Duodenal mucosa (tissue), 2 donors: ENCODE measurements at regions not wholly inside any gene's neighbourhood (a gene's known extent, or its start where the extent isn't known, plus 50 kb on each side); places are given as distances from the start of the nearest gene placed in this dataset.
"Not testable (repeated sequence)": the region's sequence is repeated elsewhere in the genome, so short reads cannot be mapped to it uniquely, and the experiment has no call there.

ENCODE experiments used
- H3K27ac ChIP-seq: one replicate; pipeline ENCODE4 v1.7.0; 2013; ENCODE audit warnings: low read depth, low read length
- H3K27me3 ChIP-seq, 2 donors: one replicate each; pipeline ENCODE4 v1.7.0; 2013; ENCODE audit warnings: low read length in 2 of 2, control low read depth in 1 of 2; ENCODE audit not compliant: insufficient read depth in 2 of 2, control insufficient read depth in 1 of 2
- H3K36me3 ChIP-seq, 2 donors: one replicate each; pipeline ENCODE4 v1.7.0; 2013; ENCODE audit warnings: low read length in 2 of 2, control low read depth in 1 of 2; ENCODE audit not compliant: insufficient read depth in 2 of 2, control insufficient read depth in 1 of 2
- H3K4me1 ChIP-seq, 2 donors: one replicate each; pipeline ENCODE4 v1.7.0; 2013; ENCODE audit warnings: low read length in 2 of 2, control low read depth in 1 of 2; ENCODE audit not compliant: insufficient read depth in 2 of 2, control insufficient read depth in 1 of 2
- H3K4me3 ChIP-seq, 2 donors: one replicate each; pipeline ENCODE4 v1.7.0; 2013; ENCODE audit warnings: low read length in 2 of 2, low read depth in 1 of 2
- H3K9ac ChIP-seq, 2 donors: one replicate each; pipeline ENCODE4 v1.7.0; 2013; ENCODE audit warnings: low read length in 2 of 2, low read depth in 1 of 2
- H3K9me3 ChIP-seq, 2 donors: one replicate each; pipeline ENCODE4 v1.7.0; 2013; ENCODE audit warnings: low read length in 2 of 2, control low read depth in 1 of 2; ENCODE audit not compliant: control insufficient read depth in 1 of 2

DNA sequence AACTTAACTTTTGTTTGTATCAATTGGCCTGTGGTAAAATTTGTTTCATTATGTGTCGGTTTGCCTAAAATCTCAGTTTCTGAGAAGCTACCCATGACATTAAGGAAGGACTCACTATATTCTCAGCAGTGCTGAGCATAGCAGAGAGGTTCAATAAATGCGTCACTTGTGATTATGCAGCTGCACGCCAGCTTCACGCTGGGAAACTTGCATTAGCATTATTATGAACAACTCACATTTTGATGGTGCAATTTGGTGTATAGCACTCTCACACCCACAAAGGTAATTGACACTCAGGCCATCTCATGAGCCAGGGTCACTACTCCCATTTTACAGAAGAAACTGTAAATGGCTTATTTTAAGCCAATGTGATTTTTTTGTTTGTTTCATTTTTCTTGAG lies 80.6 kb upstream of the SALL1 start:
- Histone ChIP-seq H3K27me3 (peaks cover 2 to 28% of the 10 kb centered on the region in 2 donors), H3K4me1 (no peaks in the 10 kb centered on the region), H3K36me3 (no peaks in the 10 kb centered on the region), H3K9me3 (no peaks in the 10 kb centered on the region), H3K9ac (no peak overlapping the region), H3K4me3 (no peak overlapping the region), H3K27ac (no peak overlapping the region)

DNA sequence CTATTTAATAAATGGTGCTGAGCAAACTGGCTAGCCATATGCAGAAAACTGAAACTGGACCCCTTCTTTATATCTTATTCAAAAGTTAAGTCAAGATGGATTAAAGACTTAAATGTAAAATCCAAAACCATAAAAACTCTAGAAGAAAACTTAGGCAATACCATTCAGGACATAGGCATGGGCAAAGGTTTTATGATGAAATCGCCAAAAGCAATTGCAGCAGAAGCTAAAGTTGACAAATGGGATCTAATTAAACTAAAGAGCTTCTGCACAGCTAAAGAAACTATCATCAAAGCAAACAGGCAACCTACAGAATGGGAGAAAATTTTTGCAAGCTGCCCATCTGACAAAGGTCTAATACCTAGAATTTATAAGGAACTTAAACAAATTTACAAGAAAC lies 79.0 kb upstream of the SALL1 start:
- not testable (repeated sequence) for H3K4me1 ChIP-seq, H3K9me3 ChIP-seq, H3K4me3 ChIP-seq, H3K36me3 ChIP-seq, H3K27ac ChIP-seq, H3K9ac ChIP-seq
- H3K27me3 ChIP-seq: peaks cover 0 to 27% of the 10 kb centered on the region in 2 donors

DNA sequence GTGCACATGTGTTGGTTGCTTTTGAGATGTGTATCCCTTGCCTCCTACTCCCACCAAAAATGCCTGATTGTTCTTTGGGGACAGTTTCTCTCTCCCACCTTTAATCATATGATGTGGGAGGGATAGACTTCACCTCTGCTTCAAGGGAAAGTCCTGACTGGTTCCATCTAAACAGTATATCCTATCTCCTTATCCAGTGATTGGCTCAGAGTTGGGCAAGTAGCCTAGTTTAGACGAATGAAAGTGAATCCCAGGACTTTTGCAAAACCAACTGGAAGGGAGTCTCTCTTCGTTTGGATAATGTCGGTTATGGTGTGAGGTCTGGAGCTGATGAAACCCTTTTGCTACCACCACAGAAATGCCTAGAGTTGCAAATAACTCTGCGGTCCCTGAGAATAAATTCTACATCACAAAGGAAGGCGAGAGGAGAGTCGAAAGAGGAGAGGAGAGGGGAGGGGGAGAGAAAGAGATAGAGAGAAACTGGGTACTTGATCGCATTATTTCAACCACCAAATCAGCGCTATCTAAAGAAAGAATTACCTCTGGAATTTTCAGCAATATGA lies 77.1 kb upstream of the SALL1 start:
- H3K9ac ChIP-seq: no peak overlapping the region
- H3K36me3 ChIP-seq: no peaks in the 10 kb centered on the region
- no peak overlapping the region for H3K4me3 ChIP-seq
- no peak overlapping the region for H3K27ac ChIP-seq
- H3K27me3 ChIP-seq: peaks cover 0 to 17% of the 10 kb centered on the region in 2 donors
- H3K9me3 ChIP-seq: no peaks in the 10 kb centered on the region
- no peaks in the 10 kb centered on the region for H3K4me1 ChIP-seq

DNA sequence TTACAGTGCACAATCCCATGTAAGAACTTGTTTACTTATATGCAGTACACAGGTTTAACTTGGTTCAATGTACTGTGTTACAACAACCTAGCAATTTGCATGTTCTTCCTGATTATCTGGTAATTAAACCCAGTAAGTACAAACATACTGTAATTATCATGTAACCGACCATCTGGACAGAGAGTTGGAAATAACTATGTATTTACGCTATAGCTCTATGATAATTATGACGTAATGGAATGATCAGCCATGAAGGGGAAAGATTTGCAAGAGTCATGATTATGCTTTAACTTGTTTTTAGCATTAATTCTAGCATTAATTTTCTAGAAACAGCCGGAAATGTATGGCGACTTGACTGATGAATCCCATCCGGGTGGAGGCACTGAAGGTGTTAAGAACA lies 74.8 kb upstream of the SALL1 start:
- no peak overlapping the region for H3K4me3 ChIP-seq
- H3K27ac ChIP-seq: no peak overlapping the region
- no peaks in the 10 kb centered on the region for H3K36me3 ChIP-seq
- no peaks in the 10 kb centered on the region for H3K4me1 ChIP-seq
- peaks cover 0 to 3% of the 10 kb centered on the region in 2 donors for H3K9me3 ChIP-seq
- peaks cover 0 to 6% of the 10 kb centered on the region in 2 donors for H3K27me3 ChIP-seq
- H3K9ac ChIP-seq: no peak overlapping the region

DNA sequence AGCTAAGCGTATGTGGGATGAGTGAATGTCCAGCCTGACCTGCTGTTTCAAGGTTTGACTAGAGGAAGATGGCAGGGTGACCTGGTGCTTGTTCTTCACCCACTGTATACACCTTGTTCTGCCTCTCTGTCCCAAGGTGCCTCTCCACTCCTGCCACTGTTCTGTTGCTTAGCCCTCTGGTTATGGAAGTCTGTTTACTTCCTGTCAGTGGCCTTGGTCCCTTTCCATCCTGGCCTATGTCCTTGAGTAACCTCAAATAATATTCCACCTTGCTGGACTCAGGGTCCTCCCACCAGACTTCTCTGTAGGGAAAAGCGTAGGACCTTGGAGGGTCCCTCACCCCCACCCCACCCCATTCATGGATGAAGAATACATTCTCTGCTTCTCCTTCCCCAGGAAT lies 73.2 kb upstream of the SALL1 start:
- H3K9ac ChIP-seq: no peak overlapping the region
- no peaks in the 10 kb centered on the region for H3K4me1 ChIP-seq
- H3K36me3 ChIP-seq: no peaks in the 10 kb centered on the region
- no peak overlapping the region for H3K27ac ChIP-seq
- H3K9me3 ChIP-seq: peaks cover 0 to 3% of the 10 kb centered on the region in 2 donors
- H3K4me3 ChIP-seq: no peak overlapping the region
- peaks cover 0 to 9% of the 10 kb centered on the region in 2 donors for H3K27me3 ChIP-seq

DNA sequence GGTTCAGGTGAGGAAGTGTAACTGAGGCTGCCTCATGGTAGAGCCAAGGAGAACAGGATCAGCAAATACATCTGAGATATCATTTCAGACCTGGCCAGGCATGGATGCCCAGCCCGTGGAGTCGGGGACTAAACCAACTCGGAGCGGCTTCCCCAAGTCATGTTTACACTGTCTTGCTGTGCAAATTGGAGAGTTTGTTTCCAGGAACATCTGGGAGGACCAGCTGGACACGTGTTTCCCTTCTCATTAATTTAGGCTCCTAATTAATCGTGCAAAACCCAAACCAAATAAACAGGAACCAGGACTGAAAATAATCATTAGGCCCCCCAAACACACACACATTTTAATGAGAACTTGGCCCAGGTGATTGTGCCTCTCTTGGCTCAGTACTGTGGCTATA lies 70.9 kb upstream of the SALL1 start:
- no peaks in the 10 kb centered on the region for H3K36me3 ChIP-seq
- no peaks in the 10 kb centered on the region for H3K4me1 ChIP-seq
- no peak overlapping the region for H3K27ac ChIP-seq
- H3K9me3 ChIP-seq: peaks cover 0 to 7% of the 10 kb centered on the region in 2 donors
- H3K4me3 ChIP-seq: no peak overlapping the region
- H3K9ac ChIP-seq: no peak overlapping the region
- peaks cover 0 to 5% of the 10 kb centered on the region in 2 donors for H3K27me3 ChIP-seq

DNA sequence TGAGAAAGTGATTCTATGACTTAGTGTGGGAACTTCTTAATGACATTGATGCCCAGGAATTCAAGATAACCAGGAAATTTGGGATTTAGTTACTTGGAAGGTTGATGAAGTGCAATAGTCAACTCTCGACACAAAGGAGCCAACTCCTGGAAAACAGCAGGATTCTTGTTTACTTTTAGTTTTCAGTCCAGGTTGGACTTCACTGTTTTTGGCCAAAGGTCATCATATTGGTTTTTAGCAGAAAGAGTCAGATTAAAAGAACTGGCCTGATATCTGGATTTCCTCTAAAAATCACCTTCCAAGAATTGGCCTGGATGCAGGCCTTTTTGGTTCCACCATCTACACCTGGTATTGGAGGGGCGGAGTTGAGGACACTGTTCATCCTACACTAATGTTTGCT lies 60.1 kb upstream of the SALL1 start:
- Histone ChIP-seq H3K27me3 (no peaks in the 10 kb centered on the region), H3K9ac (no peak overlapping the region), H3K4me3 (no peak overlapping the region), H3K27ac (no peak overlapping the region), H3K36me3 (no peaks in the 10 kb centered on the region), H3K4me1 (no peaks in the 10 kb centered on the region), H3K9me3 (no peaks in the 10 kb centered on the region)

DNA sequence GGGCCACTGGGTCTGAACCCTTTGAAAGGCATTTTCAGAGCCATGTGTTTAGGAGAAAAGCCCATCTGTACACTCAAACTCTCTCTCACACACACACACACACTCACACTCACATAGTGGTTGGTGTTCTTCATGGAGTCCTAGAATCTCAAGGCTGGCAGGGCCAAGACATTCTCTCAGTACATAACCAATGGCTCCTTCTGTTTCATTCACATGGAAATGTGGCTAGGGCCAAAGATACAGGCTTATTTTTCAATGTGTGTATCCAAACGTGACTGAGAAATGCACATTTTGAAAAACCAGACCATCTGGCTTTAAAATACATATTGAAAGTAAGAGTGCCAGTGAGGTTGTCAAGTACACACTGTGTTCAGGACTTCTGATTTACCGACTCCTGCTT lies 59.0 kb upstream of the SALL1 start:
- Histone ChIP-seq H3K4me3 (no peak overlapping the region), H3K9ac (no peak overlapping the region), H3K36me3 (no peaks in the 10 kb centered on the region), H3K9me3 (no peaks in the 10 kb centered on the region), H3K27me3 (no peaks in the 10 kb centered on the region), H3K27ac (no peak overlapping the region), H3K4me1 (no peaks in the 10 kb centered on the region)

DNA sequence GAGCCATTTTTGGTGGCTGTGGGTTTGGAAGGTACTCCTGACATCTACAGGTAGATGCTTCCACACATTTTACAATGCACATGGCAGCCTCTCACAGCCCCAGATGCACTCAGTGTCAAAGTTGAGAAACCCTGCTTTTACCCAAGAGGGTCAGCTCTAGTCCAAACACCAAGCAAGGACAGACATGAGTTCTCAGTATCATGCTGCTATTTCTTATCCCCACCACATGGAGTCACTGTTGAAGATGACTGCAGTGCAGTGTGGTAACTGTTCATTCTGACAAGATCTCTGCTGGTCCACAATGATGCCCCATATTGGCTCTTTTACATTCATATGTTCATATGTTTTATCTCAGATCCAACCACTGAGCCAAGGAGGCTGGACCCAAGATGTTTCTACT lies 50.5 kb upstream of the SALL1 start:
- H3K9me3 ChIP-seq: peaks cover 6 to 10% of the 10 kb centered on the region in 2 donors
- H3K36me3 ChIP-seq: no peaks in the 10 kb centered on the region
- H3K27me3 ChIP-seq: no peaks in the 10 kb centered on the region
- H3K4me3 ChIP-seq: no peak overlapping the region
- no peaks in the 10 kb centered on the region for H3K4me1 ChIP-seq
- no peak overlapping the region for H3K9ac ChIP-seq
- H3K27ac ChIP-seq: no peak overlapping the region
